HG03066 (cell line): ENCODE measurements at regions not wholly inside any gene's neighbourhood (a gene's known extent, or its start where the extent isn't known, plus 50 kb on each side); places are given as distances from the start of the nearest gene placed in this dataset.
A peak's percentile ranks its signal among the peaks of the same experiment; 100 is the strongest.

Experiments used
- ATAC-seq: cut with Tn5 transposase; IDR thresholded peaks from one replicate; pipeline ENCODE4 v1.9.1; 2021; ENCODE audit warnings: low read depth; ENCODE audit not compliant: unreplicated experiment

- ATAC-seq: no peak
Measured at GRCh38 chr9:27864644-27865438, 291.6 kb upstream of the C9orf72 start.

DNA sequence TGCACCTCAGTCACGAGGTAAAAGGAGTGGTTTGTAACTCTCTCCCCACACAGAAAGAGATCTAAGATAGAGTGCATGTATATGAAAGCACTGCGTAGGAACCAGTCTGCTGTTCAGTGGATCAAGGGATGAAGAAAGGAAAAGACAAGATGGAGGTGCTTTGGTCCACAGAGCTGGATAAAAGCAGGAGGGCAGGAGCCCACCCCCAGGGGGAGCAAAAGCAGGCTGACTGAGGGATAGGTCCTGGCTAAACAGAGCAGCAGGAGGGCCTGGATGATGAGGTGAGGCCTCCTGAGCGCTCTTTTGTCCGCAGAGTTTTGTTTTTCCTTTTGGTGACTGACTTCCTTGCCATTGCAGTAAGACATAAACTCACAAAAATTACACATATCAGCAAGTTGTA lies 293.5 kb upstream of the C9orf72 start:
- no peak for ATAC-seq

GRCh38 chr9:27870404-27870803 lies 297.1 kb upstream of the C9orf72 start:
- no peak for ATAC-seq

DNA sequence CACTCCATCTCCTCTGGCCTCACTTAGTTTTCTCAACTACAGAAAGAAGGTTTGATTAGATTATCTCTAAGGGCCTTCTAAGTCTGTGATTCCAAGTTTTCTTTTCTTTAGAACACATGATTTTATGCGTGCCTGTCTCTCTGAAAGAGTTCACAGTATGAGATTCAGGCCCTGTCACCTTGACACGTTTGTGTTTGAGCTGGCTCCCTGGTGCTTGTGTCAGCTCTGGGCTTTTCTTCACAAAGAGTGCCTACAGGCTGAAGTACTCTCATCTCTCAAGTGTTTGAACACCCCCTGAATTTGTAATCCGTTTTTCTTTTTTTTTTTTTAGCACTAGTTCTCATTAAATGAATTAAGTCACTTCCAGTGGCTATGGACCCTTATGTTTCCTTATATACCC lies 306.9 kb upstream of the C9orf72 start:
- no peak for ATAC-seq

- no peak for ATAC-seq
Measured at GRCh38 chr9:27880635-27881034, 307.4 kb upstream of the C9orf72 start.

GRCh38 chr9:27888661-27889295 lies 315.5 kb upstream of the C9orf72 start:
- peak; percentile 91 for ATAC-seq

DNA sequence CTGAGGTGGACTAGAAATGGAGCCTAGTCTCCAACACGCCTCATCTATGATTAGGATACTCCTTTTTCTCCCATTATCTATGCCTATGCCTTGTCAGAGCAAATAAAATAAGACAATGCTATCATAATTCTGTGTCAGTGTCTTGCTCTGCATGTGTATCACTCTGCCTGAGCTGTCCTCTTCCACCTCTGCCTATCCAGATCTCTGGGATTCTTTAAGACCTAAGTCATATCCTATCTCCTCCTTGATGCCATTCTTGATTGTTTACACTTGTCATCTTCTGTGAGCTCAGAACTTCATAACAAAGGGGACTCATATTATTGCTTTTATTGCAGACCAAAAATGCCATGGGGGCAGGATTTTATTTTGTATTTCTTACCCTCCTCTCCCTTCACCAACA lies 351.2 kb upstream of the C9orf72 start:
- no peak for ATAC-seq

- no peak for ATAC-seq
Measured at GRCh38 chr9:27925815-27926214, 352.5 kb upstream of the C9orf72 start.

GRCh38 chr9:27929841-27930240 lies 356.6 kb upstream of the C9orf72 start:
- no peak for ATAC-seq

DNA sequence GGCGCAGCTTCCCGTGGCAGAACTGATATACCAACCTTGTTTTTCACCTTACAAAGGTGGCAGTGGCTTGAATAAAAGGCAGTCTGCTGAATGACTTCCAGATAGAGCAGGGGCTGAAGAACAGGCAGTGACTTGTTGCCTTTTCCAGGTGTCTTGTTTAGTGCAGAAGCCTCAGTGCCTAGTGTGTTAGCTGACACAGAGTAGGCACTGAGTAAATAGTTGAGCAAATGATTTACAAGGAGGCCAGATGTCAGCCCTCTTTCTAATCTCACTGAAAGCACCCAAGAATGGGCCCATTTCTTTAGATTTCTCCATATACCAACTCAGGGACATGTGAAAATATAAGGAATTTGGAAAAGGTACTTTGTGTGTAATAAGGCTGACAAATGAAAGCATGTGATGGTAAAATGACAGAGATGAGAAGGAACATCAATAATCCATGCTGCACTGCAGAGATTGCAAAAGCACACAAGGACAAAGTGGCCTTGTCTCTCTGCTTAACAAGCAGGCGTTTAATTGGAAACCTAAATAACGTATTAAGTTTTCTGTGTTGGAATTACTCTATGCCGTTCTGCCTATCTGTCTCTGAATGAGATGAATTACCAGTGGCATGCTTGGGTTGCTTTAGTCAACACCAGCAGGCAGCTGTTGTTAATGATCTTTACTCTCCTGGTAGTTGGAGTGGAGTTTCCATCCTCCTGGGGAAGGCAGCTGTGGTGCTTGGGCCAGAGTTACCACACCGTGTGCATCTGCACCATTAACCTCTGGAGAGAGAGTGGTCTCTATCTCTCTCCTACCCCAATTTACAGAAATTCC lies 360.1 kb upstream of the C9orf72 start:
- no peak for ATAC-seq

- ATAC-seq: no peak
Measured at GRCh38 chr9:27934471-27934870, 361.2 kb upstream of the C9orf72 start.

DNA sequence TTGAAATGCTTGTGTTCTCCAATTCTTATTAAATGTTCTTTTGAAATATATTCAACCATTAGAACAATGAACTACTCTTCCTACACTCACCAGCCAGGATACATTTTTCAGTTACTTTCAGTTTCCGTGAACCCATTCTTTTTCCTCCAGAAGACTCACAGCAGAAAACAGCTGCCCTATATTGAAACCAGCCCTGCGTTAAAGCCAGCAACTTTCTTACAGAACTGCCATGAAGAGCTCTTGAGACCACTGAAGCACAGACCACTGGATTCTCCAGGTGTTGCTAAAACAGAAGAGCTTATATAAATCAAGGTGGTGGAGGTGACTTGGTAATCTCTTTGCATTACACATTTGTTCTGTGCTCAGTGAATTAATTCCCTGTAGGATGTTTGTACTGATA lies 365.9 kb upstream of the C9orf72 start:
- ATAC-seq: no peak

DNA sequence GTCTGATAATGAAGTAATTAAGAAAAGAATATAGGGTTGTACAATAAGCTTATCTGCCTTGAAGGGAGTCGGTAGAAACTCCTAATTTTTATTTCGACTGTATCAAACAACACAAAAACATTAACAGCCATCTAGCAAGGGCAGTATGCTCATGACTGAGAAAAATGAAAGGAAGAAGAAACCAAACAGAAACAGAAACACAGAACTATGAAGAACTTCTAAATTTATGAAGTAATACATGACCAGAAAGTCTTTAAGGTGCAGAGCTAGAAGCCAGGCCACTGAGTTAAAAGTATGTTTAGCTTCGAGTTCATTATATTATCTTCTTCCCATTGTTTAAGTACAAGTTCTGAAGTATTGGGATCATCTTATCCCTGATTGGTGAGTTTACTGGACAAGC lies 367.3 kb upstream of the C9orf72 start:
- ATAC-seq: no peak

- no peak for ATAC-seq
Measured at GRCh38 chr9:27943501-27943900, 370.2 kb upstream of the C9orf72 start.

DNA sequence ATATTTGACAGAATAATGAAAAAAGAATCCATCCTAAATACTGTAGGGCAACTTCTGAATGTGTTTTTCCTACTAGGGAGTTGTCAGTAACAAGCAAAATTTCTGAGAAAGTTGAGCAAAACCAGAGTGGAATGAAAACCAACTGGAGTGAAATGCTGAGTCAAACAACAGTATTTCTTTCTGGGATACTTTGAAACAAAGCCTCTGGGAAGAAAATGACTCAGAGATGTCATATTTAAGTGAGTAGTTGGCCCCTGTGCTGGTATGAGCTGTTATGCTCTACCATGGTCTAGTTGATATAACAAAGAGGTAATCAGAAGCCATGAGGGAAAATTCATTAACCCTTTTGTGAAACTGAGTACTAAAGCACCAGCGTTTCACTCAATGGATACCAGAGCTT lies 372.1 kb upstream of the C9orf72 start:
- no peak for ATAC-seq

GRCh38 chr9:27950382-27950781 lies 377.1 kb upstream of the C9orf72 start:
- no peak for ATAC-seq

- no peak for ATAC-seq
Measured at GRCh38 chr9:27954858-27955257, 381.6 kb upstream of the C9orf72 start.

- no peak for ATAC-seq
Measured at GRCh38 chr9:27963836-27964235, 390.6 kb upstream of the C9orf72 start.

GRCh38 chr9:27967210-27967609 lies 393.9 kb upstream of the C9orf72 start:
- ATAC-seq: no peak

- no peak for ATAC-seq
Measured at GRCh38 chr9:27977931-27978330, 404.6 kb upstream of the C9orf72 start.

- no peak for ATAC-seq
Measured at GRCh38 chr9:27985714-27986113, 412.4 kb upstream of the C9orf72 start.
